GM12872 (cell line): ENCODE measurements at regions not wholly inside any gene's neighbourhood (a gene's known extent, or its start where the extent isn't known, plus 50 kb on each side); places are given as distances from the start of the nearest gene placed in this dataset.

ENCODE experiments used
- TF ChIP-seq, protein P1 (sequence below): IDR thresholded peaks from 3 replicates; pipeline ENCODE4 v1.5.1; 2011; ENCODE audit warnings: low read depth, mild to moderate bottlenecking, low read length, moderate library complexity; ENCODE audit not compliant: insufficient read depth

DNA sequence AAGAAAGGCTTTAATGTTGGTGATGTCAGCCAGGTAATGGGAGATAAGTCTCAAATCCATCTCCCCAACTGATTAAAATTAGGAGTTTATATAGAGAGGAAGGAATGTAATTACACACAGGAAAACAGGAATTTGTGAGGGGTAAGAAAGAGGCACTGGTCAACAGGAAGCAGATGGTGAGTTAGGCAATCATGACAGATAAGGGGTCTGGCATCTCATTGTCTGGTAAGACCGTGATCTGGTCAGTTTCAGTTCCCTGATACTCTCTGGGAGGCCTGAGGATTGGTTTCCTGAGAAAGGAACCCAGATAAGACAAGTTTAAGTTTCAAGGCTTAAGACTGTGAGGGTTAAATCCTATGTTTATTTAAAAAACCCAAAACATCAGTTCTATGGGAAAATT, 414.7 kb upstream of the ARRDC4 start:
- TF ChIP-seq, protein P1, sequence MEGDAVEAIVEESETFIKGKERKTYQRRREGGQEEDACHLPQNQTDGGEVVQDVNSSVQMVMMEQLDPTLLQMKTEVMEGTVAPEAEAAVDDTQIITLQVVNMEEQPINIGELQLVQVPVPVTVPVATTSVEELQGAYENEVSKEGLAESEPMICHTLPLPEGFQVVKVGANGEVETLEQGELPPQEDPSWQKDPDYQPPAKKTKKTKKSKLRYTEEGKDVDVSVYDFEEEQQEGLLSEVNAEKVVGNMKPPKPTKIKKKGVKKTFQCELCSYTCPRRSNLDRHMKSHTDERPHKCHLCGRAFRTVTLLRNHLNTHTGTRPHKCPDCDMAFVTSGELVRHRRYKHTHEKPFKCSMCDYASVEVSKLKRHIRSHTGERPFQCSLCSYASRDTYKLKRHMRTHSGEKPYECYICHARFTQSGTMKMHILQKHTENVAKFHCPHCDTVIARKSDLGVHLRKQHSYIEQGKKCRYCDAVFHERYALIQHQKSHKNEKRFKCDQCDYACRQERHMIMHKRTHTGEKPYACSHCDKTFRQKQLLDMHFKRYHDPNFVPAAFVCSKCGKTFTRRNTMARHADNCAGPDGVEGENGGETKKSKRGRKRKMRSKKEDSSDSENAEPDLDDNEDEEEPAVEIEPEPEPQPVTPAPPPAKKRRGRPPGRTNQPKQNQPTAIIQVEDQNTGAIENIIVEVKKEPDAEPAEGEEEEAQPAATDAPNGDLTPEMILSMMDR: no peak

DNA sequence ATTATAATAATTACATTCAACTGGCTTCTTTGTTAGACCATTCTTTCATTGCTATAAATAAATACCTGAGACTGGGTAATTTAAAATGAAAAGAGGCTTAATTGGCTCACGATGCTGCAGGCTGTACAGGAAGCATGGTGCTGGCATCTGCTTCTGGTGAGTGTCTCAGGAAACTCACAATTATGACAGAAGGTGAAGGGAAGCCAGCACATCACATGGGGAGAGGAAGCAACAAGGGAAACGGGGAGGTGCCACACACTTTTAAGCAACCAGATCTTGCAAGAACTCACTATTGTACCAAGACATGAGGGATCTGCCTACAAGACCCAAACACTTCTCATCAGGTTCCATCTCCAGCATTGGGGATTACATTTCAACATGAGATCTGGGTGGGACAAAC, 413.1 kb upstream of the ARRDC4 start:
- TF ChIP-seq, protein P1: no peak

DNA sequence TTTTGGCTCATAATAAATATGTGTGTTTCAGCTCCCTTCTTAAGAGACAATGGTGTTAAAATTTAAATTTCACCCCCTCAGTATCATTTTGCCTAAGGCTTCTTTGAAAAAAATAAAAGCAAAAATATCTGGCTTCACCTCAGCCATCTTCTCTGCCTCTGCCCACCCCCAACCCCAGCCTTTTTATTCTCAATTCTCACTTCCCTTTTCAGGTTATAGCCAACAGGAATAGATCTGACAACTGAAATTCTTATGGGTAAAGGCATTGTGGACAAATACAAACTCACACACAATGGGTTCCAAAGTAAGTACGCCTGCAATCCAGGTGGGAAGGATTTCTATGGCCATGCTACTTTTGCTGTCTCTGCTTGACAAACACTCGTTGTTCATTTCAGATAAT, 399.0 kb upstream of the ARRDC4 start:
- TF ChIP-seq, protein P1: no peak

DNA sequence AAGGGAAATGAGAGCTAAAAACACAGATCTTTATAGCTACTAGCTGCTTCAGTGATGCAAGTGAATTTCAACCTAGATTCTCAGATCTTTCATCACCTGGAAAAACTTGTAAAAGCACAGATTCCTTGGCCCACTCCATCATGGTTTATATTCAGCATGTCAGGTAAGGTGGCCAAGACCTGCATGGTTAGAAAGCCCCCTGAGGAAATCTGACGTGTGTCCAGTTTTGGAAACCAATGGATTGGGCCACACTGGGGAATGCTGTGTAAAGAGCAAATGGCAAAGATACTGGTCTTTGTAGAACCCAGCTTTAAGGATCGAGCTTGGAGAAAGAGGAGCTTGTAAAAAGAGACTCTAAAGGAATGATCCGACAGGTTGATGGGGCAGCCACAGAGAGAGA, 397.0 kb upstream of the ARRDC4 start:
- TF ChIP-seq, protein P1: no peak

DNA sequence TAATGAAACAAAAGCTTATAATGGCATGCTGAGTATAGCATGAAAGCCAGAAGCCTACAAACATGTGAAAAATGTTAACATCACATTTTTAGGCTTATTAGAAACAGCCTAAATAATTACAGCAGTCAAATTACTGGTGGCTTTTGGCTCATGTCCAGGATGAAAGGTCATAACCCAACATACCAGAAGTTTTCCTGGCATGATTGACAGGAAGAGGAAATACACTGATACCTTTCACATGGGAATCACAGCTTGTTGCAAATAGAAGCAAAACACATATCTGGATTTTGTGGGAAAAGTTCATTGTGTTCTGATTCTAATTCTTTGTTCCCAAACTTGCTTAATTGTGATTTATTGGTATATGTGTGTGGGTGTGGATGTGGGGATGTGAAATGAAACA, 393.5 kb upstream of the ARRDC4 start:
- TF ChIP-seq, protein P1: no peak

DNA sequence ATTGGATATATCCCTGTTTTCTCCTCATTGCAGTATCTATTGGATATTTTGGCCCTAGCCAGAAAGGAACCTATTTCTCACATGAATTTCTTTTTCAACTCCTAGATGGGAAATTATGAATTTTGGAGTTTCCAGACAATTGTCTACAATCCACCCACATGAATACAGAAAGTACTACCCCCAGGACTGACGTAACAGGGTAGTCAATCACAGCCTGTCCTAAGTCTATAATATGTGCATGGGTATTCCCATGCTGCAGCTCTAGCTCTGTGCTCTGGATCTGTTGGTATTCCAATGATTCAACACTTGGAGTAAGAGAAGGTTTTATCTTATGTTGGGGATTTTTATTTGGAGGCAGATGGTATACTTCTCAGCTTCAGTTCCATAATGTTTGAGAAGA, 393.1 kb upstream of the ARRDC4 start:
- TF ChIP-seq, protein P1: no peak

DNA sequence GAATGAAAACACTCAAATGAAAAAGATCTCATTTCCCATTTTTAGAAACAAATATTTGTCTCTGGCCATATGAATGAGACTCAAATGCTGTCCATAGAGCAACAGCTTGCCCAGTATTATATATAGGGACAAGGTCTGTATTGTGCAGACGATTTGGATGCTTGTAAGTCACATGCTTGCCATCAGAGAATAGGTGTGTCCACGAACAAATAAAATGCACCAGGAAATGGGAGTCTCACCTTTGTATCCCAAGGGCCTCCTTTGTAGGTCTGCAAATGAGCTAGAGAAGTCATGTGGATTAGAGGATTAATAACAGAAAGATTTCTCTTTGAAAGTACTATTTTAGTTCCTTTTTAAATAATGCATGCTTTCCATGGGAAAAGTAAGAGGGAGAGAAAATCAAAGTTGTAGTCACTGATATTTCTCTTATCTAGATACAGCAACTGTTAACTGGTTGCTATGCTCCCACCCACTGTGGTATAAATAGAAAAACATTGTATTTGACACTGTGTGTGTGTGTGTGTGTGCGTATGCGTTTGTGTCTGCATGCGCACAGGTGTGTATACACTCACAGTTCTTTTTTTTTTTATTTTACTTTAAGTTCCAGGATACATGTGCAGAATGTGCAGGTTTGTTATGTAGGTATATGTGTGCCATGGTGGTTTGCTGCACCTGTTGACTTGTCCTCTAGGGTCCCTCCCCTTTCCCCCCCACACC, 383.4 kb upstream of the ARRDC4 start:
- TF ChIP-seq, protein P1: no peak
